Right atrium auricular region (tissue), 2 donors: ENCODE measurements at regions not wholly inside any gene's neighbourhood (a gene's known extent, or its start where the extent isn't known, plus 50 kb on each side); places are given as distances from the start of the nearest gene placed in this dataset.
"Not testable (repeated sequence)": the region's sequence is repeated elsewhere in the genome, so short reads cannot be mapped to it uniquely, and the experiment has no call there.

ENCODE experiments used
- DNase-seq: peaks from one replicate; pipeline ENCODE4 v3.0.0-alpha.2; 2019; ENCODE audit warnings: low spot score
- H3K27ac ChIP-seq, 2 donors: fragments of 200-600 bp; sonication (generic); 1 replicate in 1 of 2; 2 replicates in 1 of 2; pipeline ENCODE4 v1.5.1; 2016 to 2019
- H3K27me3 ChIP-seq, 2 donors: fragments of 200-600 bp; sonication (generic); one replicate each; pipeline versions ENCODE4 v1.5.1 to v1.6.0; 2017 to 2019
- H3K36me3 ChIP-seq: fragments of 200-600 bp; sonication (generic); one replicate; pipeline ENCODE4 v1.5.1; 2016
- H3K4me1 ChIP-seq, 2 donors: fragments of 200-600 bp; sonication (generic); one replicate each; pipeline versions ENCODE4 v1.5.1 to v1.6.0; 2017 to 2019
- H3K4me3 ChIP-seq, 2 donors: fragments of 200-600 bp; sonication (generic); 1 replicate in 1 of 2; 2 replicates in 1 of 2; pipeline ENCODE4 v1.5.1; 2017 to 2019; ENCODE audit warnings: mild to moderate bottlenecking in 1 of 2, moderate library complexity in 1 of 2
- H3K9me3 ChIP-seq, 2 donors: fragments of 200-600 bp; sonication (generic); one replicate each; pipeline ENCODE4 v1.5.1; 2019
- TF ChIP-seq, protein P1 (sequence below), 2 donors: fragments of 200-600 bp; sonication (generic); IDR thresholded peaks; one replicate each; pipeline ENCODE4 v1.5.1; 2019; ENCODE audit warnings: antibody characterized with exemption in 2 of 2

DNA sequence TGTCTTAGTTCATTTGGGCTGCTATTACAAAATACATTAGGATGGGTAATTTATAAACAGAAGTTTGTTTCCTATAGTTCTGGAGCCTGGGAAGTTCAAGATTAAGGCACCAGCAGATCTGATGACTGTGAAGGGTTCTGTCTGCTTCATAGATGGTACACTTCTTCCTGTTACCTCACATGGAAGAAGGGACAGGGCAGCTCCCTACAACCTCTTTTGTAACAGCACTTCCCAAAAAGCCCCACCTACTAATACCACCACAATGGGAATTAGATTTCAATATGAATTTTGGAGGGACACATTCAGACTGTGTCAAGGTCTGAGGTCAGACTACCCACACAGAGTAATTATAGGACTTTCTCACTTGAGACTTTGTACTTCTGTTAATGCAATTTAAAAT is 260.3 kb downstream of the ARHGAP12 start:
- no peaks in the 10 kb centered on the region for H3K36me3 ChIP-seq
- no peak overlapping the region for H3K4me3 ChIP-seq
- no peak for DNase-seq
- H3K27ac ChIP-seq = no peak overlapping the region
- peaks cover 0 to 19% of the 10 kb centered on the region in 2 donors for H3K9me3 ChIP-seq
- no peaks in the 10 kb centered on the region for H3K27me3 ChIP-seq
- no peaks in the 10 kb centered on the region for H3K4me1 ChIP-seq
- TF ChIP-seq, protein P1, sequence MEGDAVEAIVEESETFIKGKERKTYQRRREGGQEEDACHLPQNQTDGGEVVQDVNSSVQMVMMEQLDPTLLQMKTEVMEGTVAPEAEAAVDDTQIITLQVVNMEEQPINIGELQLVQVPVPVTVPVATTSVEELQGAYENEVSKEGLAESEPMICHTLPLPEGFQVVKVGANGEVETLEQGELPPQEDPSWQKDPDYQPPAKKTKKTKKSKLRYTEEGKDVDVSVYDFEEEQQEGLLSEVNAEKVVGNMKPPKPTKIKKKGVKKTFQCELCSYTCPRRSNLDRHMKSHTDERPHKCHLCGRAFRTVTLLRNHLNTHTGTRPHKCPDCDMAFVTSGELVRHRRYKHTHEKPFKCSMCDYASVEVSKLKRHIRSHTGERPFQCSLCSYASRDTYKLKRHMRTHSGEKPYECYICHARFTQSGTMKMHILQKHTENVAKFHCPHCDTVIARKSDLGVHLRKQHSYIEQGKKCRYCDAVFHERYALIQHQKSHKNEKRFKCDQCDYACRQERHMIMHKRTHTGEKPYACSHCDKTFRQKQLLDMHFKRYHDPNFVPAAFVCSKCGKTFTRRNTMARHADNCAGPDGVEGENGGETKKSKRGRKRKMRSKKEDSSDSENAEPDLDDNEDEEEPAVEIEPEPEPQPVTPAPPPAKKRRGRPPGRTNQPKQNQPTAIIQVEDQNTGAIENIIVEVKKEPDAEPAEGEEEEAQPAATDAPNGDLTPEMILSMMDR (IDR thresholded peaks at IDR 0.05) = no peak

DNA sequence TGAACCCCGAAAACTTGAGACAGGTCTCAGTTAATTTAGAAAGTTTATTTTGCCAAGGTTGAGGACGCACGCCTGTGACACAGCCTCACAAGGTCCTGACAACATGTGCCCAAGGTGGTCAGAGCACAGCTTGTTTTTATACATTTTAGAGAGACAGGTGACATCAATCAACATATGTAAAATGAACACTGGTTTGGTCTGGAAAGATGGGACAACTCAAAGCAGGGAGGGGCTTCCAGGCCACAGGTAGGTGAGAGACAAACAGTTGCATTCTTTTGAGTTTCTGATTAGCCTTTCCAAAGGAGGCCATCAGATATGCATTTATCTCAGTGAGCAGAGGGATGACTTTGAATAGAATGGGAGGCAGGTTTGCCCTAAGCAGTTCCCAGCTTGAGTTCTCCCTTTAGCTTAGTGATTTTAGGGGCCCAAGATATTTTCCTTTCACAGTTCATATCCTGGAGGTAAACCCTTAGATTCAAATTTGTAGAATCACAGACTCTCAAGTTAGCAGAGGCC is 262.8 kb downstream of the ARHGAP12 start:
- not testable (repeated sequence) for H3K36me3 ChIP-seq, H3K9me3 ChIP-seq, H3K27me3 ChIP-seq, DNase-seq, H3K4me1 ChIP-seq, H3K4me3 ChIP-seq, H3K27ac ChIP-seq

DNA sequence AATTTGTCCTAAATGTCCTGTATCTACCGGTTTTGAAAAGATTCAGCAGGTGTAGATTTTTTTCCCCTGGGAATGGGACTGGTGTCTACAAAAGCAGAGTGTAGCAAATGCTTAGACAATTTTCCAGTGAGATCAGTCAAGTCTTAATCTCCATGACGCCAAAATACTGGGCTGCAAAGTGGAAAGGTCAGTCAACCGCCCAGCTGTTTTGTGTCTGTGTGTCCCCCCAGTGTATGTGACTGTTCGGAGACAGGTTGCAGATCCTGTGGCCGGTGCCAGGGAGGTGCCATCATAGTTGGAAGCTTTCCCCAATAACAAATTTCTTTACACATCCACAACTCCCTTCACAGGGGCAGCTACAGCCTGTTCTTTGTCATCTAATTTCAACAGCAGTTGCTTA is 263.8 kb downstream of the ARHGAP12 start:
- no peaks in the 10 kb centered on the region for H3K9me3 ChIP-seq
- peak overlapping the region in 1 of 2 donors; percentile 0 for H3K27ac ChIP-seq
- TF ChIP-seq, protein P1 (IDR thresholded peaks at IDR 0.05) = no peak
- peak; percentile 74 for DNase-seq
- no peak overlapping the region for H3K4me3 ChIP-seq
- H3K36me3 ChIP-seq = no peaks in the 10 kb centered on the region
- no peaks in the 10 kb centered on the region for H3K4me1 ChIP-seq
- no peaks in the 10 kb centered on the region for H3K27me3 ChIP-seq

DNA sequence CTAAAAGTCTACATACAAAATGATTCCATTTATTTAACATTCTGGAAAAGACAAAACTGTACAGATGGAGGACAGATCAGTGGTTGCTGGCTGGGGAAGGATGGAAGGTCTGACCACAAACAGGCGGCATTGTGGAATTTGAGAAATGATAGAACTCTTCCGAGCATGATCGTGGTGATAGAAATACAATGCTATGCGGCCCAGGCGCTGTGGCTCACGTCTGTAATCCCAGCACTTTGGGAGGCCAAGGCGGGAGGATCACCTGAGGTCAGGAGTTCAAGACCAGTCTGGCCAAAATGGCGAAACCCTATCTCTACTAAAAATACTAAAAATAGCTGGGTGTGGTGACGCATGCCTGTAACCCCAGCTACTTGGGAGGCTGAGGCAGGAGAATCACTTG is 264.6 kb downstream of the ARHGAP12 start:
- not testable (repeated sequence) for H3K9me3 ChIP-seq, H3K36me3 ChIP-seq, H3K27me3 ChIP-seq, H3K4me1 ChIP-seq, H3K4me3 ChIP-seq, DNase-seq
- H3K27ac ChIP-seq = peak overlapping the region in 1 of 2 donors; percentile 0

DNA sequence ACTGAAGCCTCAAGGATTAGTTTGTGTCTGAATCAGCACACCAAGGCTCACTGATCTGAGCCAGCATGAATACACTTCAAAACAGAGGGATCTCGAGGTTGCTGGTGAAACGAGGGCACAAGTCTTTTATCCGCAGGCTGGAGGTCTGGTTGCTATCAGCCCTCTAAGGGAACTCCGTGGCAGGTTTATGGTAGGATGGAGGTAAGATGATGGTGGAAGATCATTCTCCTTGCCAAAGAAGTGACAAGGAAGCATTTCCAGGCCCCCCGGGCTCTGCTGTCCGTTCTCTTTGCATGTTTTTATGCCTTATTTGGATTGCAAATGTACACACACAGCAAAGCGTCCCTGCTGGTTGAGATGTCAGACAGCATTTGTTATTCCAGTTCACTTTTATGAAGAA is 268.3 kb downstream of the ARHGAP12 start:
- no peaks in the 10 kb centered on the region for H3K27me3 ChIP-seq
- no peaks in the 10 kb centered on the region for H3K4me1 ChIP-seq
- no peak overlapping the region for H3K4me3 ChIP-seq
- DNase-seq = no peak
- H3K9me3 ChIP-seq = no peaks in the 10 kb centered on the region
- H3K36me3 ChIP-seq = no peaks in the 10 kb centered on the region
- no peak overlapping the region for H3K27ac ChIP-seq
- TF ChIP-seq, protein P1 (IDR thresholded peaks at IDR 0.05) = no peak

DNA sequence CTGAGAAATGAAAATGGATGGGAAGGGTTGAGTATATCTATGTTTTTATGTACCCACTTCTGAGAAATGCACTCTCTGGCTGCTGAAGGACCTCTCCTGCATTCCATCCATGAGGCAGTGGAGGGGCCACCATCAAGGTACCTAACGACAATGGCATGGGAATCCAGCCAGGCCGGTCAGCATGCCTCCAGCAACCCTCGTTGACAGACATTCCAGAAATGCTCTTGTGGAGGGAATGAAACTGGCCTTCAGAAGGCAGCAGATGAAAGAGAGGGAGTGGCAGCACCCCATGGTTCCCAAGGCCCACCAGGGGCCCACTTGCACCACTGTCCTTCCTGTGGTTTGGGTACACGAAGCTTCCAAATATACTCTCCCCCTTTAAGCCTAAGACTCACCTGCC is 269.0 kb downstream of the ARHGAP12 start:
- DNase-seq = no peak
- Histone ChIP-seq H3K9me3 (no peaks in the 10 kb centered on the region), H3K4me1 (no peaks in the 10 kb centered on the region), H3K4me3 (no peak overlapping the region), H3K36me3 (no peaks in the 10 kb centered on the region), H3K27ac (no peak overlapping the region), H3K27me3 (no peaks in the 10 kb centered on the region)
- TF ChIP-seq, protein P1 (IDR thresholded peaks at IDR 0.05) = no peak

DNA sequence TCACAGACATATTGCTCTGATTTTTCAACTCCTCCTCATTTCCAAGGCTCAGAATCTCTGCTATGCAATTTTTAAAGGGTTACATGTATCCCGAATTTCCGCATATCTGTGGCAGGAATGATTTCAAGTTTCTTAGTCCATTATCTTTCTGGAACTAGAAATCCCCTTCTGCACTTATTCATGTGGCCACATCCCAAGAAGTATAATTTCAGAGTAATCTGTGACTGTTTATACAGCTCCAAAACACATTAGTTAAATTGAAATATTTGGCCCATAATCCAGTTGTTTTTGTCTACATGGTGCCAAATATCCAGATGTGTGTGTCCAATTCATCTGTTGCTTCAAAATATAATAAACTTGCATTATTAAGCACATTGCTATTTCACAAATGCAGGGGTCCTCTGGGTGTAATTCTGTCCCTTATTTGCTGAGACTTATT is 271.2 kb downstream of the ARHGAP12 start:
- peak overlapping the region; percentile 15 to 64 for H3K27ac ChIP-seq
- TF ChIP-seq, protein P1 (IDR thresholded peaks at IDR 0.05) = no peak
- no peaks in the 10 kb centered on the region for H3K27me3 ChIP-seq
- H3K9me3 ChIP-seq = no peaks in the 10 kb centered on the region
- no peaks in the 10 kb centered on the region for H3K36me3 ChIP-seq
- no peak overlapping the region for H3K4me3 ChIP-seq
- no peaks in the 10 kb centered on the region for H3K4me1 ChIP-seq
- no peak for DNase-seq
